GM19328 (cell line): ENCODE measurements at regions not wholly inside any gene's neighbourhood (a gene's known extent, or its start where the extent isn't known, plus 50 kb on each side); places are given as distances from the start of the nearest gene placed in this dataset.

ENCODE experiments used
- ATAC-seq: cut with Tn5 transposase; IDR thresholded peaks from one replicate; pipeline ENCODE4 v1.9.1; 2021; ENCODE audit warnings: mild to moderate bottlenecking, moderate library complexity; ENCODE audit not compliant: unreplicated experiment

DNA sequence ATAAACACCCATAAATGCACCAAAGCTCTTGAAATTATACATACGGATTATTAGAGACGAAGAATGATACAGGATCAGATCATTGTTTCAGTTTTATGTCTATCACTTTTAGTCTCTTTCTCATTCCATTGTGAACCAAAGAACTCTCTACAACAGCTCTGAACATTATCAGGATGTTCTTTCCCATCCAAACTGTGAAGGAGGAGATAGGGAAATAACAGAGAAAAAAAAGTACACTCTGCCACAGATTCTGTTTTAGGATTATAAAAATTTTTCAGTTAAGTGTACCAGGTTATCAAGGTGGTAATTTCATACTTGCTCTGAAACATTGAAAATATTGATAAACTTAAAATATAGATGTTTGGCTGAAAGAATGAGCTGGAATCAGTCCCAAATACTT, 270.9 kb downstream of the MZT1 start:
- no peak for ATAC-seq

DNA sequence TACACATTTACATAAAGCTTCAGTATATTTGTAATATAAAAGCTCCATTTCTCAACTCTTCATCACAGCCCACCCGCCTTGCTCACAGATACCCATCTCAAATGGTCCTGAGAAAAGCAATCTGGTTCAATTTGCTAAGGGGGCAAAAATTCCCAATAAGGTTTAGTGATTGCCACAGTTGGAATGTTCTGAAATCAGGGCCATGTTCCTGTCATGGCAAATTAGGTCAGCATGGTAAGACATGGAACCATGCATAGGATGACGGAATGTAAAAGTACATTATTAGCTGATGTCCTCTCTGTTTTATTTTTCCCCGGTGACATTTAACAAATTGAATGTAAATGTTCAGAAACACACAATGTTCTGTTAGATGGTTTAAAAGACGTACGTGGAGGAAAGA, 274.3 kb downstream of the MZT1 start:
- no peak for ATAC-seq

DNA sequence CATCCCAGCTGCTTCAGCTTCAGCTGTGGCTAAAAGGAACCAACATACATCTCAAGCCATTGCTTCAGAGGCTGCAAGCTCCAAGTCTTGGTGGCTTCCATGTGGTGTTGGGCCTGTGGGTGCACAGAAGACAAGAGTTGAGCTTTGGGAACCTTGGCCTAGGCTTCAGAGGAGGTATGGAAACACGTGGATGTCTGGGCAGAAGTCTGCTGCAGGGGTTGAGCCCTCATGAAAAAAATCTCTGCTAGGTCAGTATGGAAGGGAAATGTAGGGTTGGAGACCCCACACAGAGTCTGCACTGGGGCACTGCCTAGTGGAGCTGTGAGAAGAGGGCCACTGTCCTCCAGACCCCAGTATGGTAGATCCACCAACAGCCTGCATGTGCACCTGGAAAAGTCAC, 279.3 kb downstream of the MZT1 start:
- no peak for ATAC-seq

DNA sequence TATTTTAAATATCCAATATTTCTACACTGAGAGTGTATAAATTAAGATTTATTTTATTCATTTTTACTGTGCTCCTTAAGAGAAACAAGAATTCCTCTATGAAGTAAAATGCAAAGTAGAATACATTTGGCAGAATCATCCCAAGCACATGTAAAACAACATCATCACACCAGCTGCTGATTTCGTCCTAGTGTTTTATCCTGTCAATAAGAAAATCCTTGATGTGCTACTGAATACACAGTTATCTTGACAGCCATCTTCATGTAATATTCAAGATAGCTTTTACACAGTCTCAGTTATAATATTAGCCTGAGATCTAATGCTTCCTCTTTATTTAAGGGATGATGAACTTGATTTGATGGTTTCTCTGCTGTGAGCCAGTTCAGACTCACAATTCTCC, 282.4 kb downstream of the MZT1 start:
- no peak for ATAC-seq

DNA sequence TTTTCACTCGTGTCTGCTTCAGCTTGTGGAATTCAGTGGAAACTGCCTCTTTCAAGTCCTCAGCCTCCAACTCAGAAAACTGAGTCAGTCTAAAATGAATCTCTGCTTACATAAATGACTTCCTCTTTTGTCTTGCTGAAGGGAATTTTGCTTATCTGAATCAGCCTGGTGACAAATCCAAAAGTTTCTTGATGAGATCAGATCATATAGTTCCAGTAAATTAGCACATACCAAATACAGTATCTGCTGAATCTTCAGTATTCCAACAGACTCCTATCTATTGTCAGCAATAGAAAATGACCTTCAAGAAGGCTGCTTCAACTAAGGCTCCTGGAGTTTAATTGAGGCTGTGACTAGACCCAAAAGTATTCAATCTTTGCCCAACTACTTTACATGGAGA, 290.0 kb downstream of the MZT1 start:
- no peak for ATAC-seq

DNA sequence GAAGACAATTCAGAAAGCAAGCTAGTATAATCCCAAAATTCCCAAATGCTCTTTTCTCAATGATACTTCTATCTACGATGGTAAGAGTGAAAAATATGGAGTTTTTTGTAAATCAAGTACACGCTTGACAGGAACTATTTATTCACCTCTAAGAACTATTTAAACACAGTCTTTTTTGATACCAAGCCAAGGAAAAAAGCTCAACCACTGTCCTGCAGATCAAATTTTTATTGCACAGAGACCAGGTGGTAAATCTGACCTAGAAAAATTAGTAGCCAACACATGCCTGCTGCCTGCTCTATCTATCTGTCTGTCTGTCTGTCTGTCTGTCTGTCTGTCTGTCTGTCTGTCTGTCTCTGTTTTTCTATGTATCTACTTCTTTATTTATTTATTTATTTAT, 292.2 kb downstream of the MZT1 start:
- no peak for ATAC-seq

DNA sequence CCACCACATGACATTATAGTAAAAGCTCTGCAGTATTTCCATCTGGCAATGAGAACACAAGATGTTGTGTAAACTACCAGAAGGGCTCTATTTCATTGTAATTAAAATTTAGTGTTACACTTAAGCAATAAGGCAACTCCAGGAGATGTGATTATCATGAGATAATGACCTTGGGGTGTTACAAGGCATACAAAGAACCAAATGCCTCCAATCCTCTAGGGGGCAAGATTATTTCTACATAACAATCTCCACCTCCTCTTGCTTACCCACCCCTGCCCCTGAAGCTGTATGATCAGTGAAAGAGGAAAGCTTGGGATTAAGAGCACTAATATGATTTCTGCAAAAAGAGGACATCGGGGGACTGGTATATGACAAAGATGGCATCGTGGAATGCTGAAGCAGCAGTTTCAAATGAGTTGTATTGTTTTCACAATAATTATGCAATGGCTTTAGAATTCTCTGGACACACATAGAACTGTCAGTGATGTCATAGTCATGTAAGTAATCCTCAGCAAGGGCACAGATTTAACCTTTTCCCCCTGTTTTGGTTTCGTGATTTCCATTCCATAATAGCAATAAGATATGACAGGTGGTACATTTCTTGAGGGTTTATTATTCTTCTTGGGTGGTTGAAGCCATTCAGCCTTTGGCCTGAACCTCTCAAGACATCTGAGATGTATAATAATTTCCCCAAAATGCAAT, 295.3 kb downstream of the MZT1 start:
- no peak for ATAC-seq

DNA sequence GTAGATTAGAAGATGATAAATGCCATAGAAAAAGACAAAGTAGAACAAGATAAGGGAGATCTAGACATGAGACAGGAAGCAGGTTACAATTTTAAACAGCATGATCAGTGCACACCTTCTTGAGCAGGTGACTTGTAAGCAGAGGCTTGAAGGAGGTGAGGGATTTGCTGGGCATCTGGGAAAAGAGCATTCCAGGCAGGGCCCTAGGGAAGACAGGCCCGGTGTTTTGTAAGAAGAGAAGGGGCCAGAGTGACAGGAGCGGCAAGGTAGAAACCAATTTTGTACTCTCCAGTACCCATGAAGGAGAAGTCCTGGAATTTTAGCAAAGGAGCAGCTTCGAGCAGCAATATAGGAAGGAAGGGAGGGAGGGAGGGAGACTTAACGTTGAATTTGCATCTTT, 296.5 kb downstream of the MZT1 start:
- ATAC-seq: no peak

DNA sequence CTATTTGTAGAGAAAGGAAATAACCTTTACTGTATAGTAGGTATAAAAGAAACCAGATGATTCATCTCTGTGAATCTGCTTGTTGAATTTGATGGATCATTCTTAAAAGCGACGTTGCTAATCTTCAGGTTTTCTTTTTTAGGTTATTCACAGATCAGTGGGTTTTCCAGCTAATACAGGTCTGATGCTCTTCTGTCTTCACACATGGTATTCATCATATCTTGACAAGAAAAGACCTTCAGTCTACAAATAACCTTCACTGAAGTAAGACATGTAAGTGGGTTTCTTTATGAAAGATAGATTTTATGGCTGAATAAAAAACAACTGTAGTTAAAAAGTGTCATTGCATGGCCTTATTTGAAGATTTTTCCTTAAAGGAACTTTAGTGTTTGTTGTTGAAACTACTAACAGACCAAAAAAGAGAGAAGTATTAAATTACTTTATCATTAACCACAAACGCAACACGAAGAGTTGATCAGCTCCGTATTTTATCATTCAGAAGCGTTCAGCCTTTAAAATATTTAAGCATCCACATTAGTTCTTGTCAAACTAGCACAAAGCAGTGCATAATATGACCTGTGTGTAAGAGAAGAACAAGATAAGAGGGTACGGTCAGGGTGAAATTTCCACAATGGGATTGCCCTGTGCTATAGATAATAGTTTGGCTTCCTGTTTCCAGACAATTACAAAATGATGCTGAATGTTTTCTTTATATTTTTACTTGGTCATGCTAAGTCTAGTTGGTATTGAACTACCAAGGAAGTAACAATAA, 299.5 kb downstream of the MZT1 start:
- ATAC-seq: no peak

DNA sequence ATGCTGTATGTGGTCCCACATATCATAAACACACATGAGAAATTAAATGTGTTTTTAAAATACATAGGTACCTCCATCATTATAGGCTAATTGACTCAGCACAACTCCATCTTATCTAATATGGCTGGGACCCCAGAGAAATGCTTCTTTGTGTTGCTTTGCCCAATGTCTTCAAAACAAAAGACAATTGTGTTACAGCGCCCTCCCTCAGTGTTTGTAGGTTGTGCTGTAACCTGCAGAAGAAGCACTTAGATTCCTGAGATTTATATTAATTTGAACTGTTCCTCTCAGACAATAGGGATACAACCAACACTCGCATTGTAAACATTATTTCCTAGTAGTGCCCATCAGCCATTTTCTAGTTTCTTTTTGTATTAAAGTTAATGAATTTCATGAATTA, 303.4 kb downstream of the MZT1 start:
- ATAC-seq: no peak

DNA sequence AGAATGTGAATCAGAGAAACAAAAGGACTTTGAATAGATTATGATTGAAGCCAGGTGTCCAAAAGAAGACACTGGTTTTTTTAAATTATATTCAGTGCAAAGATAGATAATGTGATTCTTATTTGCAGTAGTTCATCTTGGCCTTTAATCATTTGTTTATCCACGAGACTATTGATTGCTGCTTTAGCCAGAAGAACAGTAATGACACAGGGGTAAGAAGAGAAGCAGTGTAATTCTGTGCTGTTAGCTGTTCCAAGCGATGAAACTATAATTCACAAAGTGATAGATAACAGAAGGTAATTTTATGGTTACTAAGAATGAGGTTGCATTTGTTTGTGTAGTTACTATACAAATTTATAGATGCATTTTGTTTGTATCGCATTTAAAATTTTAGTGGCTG, 311.6 kb downstream of the MZT1 start:
- ATAC-seq: no peak

DNA sequence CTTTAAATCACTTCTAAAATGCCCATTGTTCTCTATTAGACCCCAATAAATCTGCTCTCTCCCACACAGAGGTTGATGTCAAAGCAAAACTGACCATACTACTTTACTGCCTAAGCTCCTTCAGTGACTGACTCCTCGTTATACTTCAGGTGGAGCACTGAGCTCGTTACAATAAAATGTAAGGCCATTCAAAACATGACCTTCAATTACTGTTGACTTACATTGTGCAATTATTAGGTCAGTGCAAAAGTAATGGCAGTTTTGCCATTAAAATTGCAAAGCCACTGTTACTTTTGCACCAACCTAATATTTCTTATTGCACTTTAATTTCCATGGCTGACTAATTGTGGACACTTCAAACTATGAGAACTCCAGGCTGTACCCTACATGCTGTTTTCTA, 314.9 kb downstream of the MZT1 start:
- no peak for ATAC-seq

DNA sequence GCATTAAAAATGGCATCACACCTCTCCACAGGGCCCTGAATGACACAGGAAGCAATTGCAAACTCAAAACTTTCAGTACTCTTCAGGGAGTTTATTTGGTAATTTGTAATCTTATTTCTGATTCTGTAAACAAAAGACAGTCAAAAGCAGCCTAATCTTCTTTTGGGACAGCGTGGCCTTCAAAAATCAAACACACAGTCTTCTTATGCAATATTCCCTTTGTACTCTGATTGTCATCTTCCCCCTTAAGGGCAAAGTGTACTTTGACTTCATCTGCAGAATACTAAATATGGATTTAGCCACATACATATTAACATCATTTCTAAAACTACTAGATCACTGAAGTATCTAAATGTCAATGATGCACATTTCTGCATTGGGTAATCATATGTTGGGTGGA, 322.0 kb downstream of the MZT1 start:
- no peak for ATAC-seq

DNA sequence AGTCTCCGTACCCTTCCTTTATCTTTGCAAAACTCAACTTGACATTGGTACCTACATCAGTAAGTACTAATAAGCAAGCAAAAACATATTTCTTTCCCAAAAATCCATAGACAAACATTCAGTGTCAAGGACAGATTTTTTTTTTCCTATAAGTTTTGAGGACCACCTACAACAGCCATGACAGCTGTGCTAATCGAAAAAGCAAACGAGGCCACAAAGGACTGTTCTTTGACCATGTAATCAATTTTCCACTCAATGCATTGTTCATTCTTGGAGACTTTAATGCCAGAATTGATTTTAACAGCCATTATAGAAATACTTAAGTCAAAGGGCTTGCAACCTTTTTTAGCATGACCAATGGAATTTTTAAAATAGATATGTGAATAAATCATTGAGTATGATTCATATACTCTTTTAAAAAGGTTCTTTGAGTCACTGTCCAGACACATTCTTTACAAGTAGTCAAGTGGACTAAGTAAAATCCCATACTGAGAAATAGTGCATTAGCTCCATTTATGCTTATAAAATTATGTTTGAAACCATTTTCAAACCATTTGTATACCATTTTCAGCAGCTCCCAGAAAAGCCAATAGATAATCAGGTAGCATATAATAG, 323.9 kb downstream of the MZT1 start:
- no peak for ATAC-seq

DNA sequence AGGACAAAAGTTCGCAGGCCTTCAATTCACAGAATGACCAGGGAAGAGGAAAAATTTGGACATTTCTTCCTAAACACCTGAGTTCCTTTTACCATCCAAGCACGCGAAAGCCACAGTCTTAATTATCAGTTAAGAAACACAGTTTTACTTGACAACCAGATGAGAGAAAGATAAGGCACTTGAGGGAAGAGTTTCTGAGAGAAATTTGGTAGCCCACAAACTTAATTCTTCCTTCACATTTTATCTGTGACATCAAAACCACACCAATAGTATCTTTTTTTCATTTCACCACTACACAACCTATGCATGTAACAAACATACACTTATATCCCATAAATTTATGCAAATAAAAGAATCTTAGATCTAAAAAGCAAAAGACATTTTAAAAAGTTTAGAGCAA, 326.6 kb downstream of the MZT1 start:
- no peak for ATAC-seq

DNA sequence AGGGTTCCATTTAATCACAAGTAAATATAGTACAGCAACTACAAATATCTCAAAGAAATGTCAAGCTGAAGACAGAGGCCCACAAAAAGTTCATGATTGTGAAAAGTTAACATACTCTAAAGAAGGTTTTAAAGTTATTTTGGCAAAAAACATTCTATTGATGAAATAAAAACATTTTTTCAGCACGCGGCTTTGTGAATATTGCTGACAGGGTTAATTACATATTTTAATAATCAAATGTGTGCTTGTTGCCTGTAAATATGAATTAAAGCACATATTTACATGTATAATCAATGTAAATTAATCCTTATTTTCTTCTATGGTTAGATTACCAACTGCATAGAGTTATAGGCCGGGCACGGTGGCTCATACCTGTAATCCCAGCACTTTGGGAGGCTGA, 328.1 kb downstream of the MZT1 start:
- ATAC-seq: no peak

DNA sequence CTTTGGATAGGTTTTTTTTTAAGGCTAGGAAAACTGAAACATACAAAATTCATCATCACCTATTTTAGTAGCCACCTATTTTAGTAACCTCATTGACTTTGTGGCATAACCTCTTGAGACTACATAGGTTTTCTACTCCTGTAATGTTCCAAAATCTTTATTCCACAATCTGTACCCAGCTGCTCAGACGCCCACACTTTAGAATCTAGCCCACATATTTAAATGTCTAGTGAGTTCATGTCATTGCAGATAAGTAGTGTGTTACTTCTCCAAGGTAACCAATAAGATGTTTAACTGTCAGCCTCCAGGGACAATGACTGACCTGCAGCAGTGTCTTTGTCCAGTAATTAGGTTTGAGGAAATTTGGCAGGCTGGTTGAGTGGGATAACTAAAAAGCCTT, 330.2 kb downstream of the MZT1 start:
- no peak for ATAC-seq

DNA sequence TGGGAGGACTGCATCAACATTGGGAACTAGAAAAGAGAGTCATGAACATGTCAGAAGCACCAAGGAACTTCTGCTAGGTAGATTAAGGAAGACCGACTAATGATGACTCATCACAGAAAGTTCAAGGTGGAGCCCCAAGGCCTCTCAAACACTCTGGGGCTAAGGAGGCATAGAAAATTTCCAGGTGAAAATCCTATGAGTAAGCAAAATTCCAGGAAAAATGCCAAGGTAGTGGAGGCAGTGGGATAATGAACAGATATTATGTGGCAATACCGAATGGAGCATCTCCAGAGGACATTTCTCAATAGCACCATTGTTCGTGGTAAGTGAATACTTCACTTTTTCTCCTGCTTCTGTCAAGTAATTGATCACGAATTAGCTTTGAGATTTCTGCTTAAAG, 336.5 kb downstream of the MZT1 start:
- no peak for ATAC-seq

DNA sequence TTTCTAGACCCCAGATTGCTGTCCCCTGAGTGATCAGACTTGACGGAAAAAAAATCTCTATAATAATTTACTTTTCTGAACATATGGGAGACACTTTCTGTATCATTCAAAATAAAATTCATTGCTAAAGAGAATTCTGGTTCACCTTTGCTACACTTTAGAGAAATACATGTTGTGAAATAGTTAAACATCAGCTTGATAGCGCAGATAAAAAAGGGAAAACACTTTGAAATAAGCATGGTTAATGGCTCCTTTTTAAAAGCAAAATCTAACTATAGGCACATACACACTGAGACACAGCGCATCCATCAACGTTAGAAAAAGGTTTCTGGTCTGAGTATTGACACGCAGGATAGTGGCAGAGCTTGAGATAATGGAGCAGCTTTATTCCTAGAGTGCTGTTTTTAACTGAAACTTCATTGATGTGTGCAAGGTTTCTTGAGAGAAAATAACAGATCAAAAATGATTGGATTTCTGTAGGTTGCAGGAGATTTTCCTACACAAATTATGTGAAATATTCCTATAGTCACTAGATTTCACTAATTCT, 341.2 kb downstream of the MZT1 start:
- no peak for ATAC-seq

DNA sequence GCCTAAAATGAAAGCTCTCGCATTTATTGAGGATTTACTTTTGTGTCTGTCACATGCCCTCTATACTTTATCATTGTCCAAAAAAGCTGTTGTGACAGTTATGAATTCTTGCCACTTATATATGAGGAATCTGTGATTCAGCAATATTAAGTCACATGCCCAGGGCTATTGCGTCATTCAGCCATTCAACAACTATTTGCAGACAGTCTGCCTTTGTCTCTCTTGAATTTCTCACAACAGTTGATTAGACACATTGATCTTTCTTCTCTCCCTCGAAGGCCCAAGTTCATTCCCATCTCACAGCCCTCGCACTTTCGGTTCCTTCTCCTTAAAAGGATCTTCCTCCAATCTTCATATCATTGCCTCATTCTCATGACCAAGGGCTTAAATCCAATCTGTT, 342.6 kb downstream of the MZT1 start:
- no peak for ATAC-seq

DNA sequence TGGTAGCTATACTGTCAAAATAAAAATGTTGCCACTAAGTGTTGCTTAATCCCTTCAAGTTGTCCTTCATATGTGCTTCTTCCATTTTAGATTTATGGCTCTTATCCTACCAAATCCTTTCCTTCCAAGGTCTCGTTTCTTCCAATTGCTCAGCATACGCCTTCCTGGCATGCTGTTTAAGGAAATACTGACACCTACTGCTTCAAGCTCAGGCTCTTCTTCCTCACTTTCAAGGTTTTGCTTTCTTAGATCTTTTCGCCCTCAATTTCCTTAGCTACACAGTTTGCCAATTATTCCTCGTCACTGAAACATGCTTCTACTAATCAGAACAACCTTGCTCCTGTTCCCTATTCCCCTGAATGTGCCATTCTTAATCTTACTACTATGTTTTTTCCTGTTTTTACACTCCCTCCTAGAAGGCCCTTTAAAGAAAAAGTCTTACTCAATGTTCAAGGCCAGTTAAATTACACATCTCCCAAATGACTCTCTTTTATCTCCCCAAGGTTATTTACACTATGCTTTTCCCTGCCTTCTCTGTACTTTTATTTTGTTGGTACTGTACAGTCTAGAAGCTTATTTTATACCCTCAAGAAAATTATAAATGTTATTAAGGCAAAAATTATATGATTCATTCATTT, 343.1 kb downstream of the MZT1 start:
- no peak for ATAC-seq

DNA sequence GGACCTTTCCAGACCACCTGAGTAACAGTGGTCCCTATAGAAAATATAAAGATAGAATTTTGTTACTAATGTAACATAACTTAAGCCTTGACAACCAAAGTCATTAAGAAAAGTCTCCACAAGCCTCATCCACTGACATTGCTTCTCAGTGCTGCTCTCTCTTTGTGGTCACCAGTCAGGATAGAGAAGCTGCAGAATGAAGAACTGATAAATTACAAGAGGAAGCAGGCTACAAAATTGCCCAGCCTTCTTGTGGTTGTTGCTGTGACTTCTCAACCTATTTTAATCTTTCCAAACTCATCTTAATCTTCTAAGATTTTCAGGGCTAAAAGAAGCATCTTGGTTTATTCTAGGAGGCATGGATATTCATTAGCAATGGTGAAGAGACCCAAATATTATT, 343.8 kb downstream of the MZT1 start:
- no peak for ATAC-seq
